Endothelial cell of umbilical vein (primary cell): ENCODE measurements at regions not wholly inside any gene's neighbourhood (a gene's known extent, or its start where the extent isn't known, plus 50 kb on each side); places are given as distances from the start of the nearest gene placed in this dataset.

Experiments
- BruUV-seq: library from RNA; stranded (reverse); fragments of 400-500 nt; replicated peaks from 2 replicates; lab custom pipeline; 2021; lab: Mats Ljungman, UMichigan
- CTCF ChIA-PET: fragments of 300-600, 350-600 bp; sonication (Branson Sonifier 250); formaldehyde crosslinking; loops from one replicate; lab custom pipeline; 2021; ENCODE audit warnings: antibody characterized with exemption, inconsistent platforms; lab: Charles Lee
- POLR2A ChIA-PET: fragments of 300-600, 350-600 bp; sonication (Branson Sonifier 250); formaldehyde crosslinking; loops from one replicate; lab custom pipeline; 2021; ENCODE audit warnings: antibody characterized with exemption, inconsistent platforms; lab: Charles Lee
- DNase-seq: peaks from one replicate; pipeline ENCODE4 v3.0.0-alpha.2; 2011; ENCODE audit warnings: low read depth, low spot score
- FAIRE-seq: peaks from 2 replicates; lab custom pipeline; 2011; peaks lifted over from hg19 to GRCh38; lab: Jason Lieb, UNC
- H2AFZ ChIP-seq: 2 replicates; pipeline ENCODE4 v1.6.0; 2012; ENCODE audit warnings: low read depth, low read length, control low read depth, inconsistent platforms
- H3K27ac ChIP-seq: 2 replicates; pipeline ENCODE4 v1.5.1; 2011; ENCODE audit warnings: low read depth, mild to moderate bottlenecking, control low read depth, low read length, moderate library complexity; ENCODE audit not compliant: insufficient read depth
- H3K27me3 ChIP-seq, 2 experiments: 2 replicates each; pipeline versions ENCODE4 v1.6.0 to v1.6.1; 2011; ENCODE audit warnings: low read length in 2 of 2, mixed read lengths in 1 of 2; ENCODE audit not compliant: control insufficient read depth in 2 of 2, insufficient read depth in 2 of 2
- H3K36me3 ChIP-seq, 2 experiments: 2 replicates in 1 of 2; 3 replicates in 1 of 2; pipeline ENCODE4 v1.5.1; 2011; ENCODE audit warnings: low read length in 2 of 2, mild to moderate bottlenecking in 1 of 2, moderate library complexity in 1 of 2; ENCODE audit not compliant: control insufficient read depth in 2 of 2, insufficient read depth in 2 of 2; ENCODE audit errors: extremely low read depth in 1 of 2
- H3K4me1 ChIP-seq: 3 replicates; pipeline ENCODE4 v1.5.1; 2011; ENCODE audit warnings: mild to moderate bottlenecking, low read length; ENCODE audit not compliant: control insufficient read depth, insufficient read depth; ENCODE audit errors: extremely low read depth
- H3K4me2 ChIP-seq: 2 replicates; pipeline ENCODE4 v1.6.1; 2011; ENCODE audit warnings: low read length, control low read depth, mixed read lengths; ENCODE audit not compliant: insufficient read depth
- H3K4me3 ChIP-seq, 3 experiments: fragments of 200-600 bp in 1 of 3; sonication (generic), shearing (Covaris generic) in 1 of 3; replicated peaks in 1 of 3; 2 replicates each; pipeline ENCODE4 v1.5.1; 2011 to 2016; ENCODE audit warnings: control low read depth in 3 of 3, low read length in 3 of 3, mild to moderate bottlenecking in 2 of 3, inconsistent platforms in 1 of 3, low read depth in 1 of 3, moderate library complexity in 1 of 3; ENCODE audit not compliant: insufficient read depth in 1 of 3
- H3K79me2 ChIP-seq: 2 replicates; pipeline ENCODE4 v1.6.0; 2012; ENCODE audit warnings: low read length, inconsistent platforms; ENCODE audit not compliant: control insufficient read depth, insufficient read depth
- H3K9ac ChIP-seq: replicated peaks from 2 replicates; pipeline ENCODE3; 2011; ENCODE audit warnings: low read length, control low read depth; ENCODE audit not compliant: insufficient read depth; ENCODE audit errors: extremely low read depth
- H3K9me1 ChIP-seq: replicated peaks from 3 replicates; pipeline ENCODE4 v1.6.0; 2011; ENCODE audit warnings: mild to moderate bottlenecking, low read length; ENCODE audit not compliant: control insufficient read depth, insufficient read depth; ENCODE audit errors: extremely low read depth
- H3K9me3 ChIP-seq: replicated peaks from 2 replicates; pipeline ENCODE4 v1.5.1; 2012; ENCODE audit warnings: low read length, inconsistent platforms; ENCODE audit not compliant: control insufficient read depth, insufficient read depth
- H4K20me1 ChIP-seq: replicated peaks from 2 replicates; pipeline ENCODE3; 2011; ENCODE audit warnings: mild to moderate bottlenecking, low read length; ENCODE audit not compliant: control insufficient read depth, insufficient read depth; ENCODE audit errors: extremely low read depth
- EZH2 ChIP-seq: IDR thresholded peaks from 2 replicates; pipeline ENCODE4 v1.6.1; 2012; ENCODE audit warnings: borderline replicate concordance, low read depth, mild to moderate bottlenecking, moderate library complexity, low read length, inconsistent platforms; ENCODE audit not compliant: severe bottlenecking
- FOS ChIP-seq: IDR thresholded peaks from 2 replicates; pipeline ENCODE4 v1.6.1; 2011; ENCODE audit warnings: mild to moderate bottlenecking, low read length, moderate library complexity, borderline replicate concordance; ENCODE audit not compliant: insufficient read depth
- GATA2 ChIP-seq: IDR thresholded peaks from 2 replicates; pipeline ENCODE4 v1.7.0; 2011; ENCODE audit warnings: low read depth, mild to moderate bottlenecking, moderate library complexity, mixed read lengths, low read length; ENCODE audit not compliant: insufficient read length, insufficient read depth
- JUN ChIP-seq: IDR thresholded peaks from 2 replicates; pipeline ENCODE4 v1.6.1; 2011; ENCODE audit warnings: borderline replicate concordance, low read depth; ENCODE audit not compliant: insufficient read length, insufficient read depth
- MYC ChIP-seq: IDR thresholded peaks from one replicate; pipeline ENCODE4 v1.6.1; 2011; ENCODE audit warnings: mild to moderate bottlenecking, low read depth, low read length
- POLR2A ChIP-seq: IDR thresholded peaks from 2 replicates; pipeline ENCODE4 v1.6.1; 2012; ENCODE audit warnings: low read depth, mild to moderate bottlenecking, control low read depth, low read length
- POLR2AphosphoS5 ChIP-seq: IDR thresholded peaks from 2 replicates; pipeline ENCODE4 v1.6.1; 2012; ENCODE audit warnings: low read depth, mild to moderate bottlenecking, control low read depth, low read length, moderate library complexity; ENCODE audit not compliant: insufficient read depth
- dilution Hi-C: fragments of 300-500 bp; cut with MboI; formaldehyde crosslinking; loops from one replicate; pipeline ENCODE4 v1.15.0; 2019; ENCODE audit warnings: low sequenced_read_pairs; ENCODE audit not compliant: extremely low pct_ligation_motif_present
- intact Hi-C: fragments of 100-400 bp; cut with micrococcal nuclease; formaldehyde crosslinking; loops from one replicate; pipeline ENCODE4 v1.10.0; 2022
- TF ChIP-seq, protein P1 (sequence below), 2 donors: IDR thresholded peaks; 1 replicate in 1 of 2; 2 replicates in 1 of 2; pipeline ENCODE4 v1.5.1; 2011; ENCODE audit warnings: low read length in 2 of 2, mild to moderate bottlenecking in 2 of 2, moderate library complexity in 2 of 2, control low read depth in 1 of 2, inconsistent platforms in 1 of 2, low read depth in 1 of 2; ENCODE audit not compliant: insufficient read depth in 1 of 2; ENCODE audit errors: extremely low read depth in 1 of 2
- TF ChIP-seq, protein P2 (sequence below): IDR thresholded peaks from 2 replicates; pipeline ENCODE4 v1.6.1; 2011; ENCODE audit not compliant: insufficient read depth, insufficient read length

DNA sequence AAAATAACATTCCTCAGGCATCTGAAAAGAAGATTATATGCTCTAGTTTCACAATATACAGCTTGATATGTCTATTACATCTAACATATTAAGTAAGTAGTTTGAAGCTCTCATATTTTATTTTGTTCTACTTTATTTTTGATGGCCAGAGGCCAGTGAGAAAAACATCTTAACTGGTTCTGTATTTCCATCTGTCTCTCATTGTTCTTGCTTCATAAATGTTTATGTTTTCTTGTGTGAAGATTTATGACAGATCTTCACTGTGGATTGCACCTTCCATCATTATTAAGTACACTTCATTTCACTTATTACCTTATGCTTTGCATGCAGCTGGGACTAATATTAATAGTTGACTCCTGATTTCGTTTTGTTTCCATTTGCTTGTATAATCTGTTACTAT lies 511.2 kb downstream of the TSN start:
- Histone ChIP-seq H3K9me1 (no peaks in the 10 kb centered on the region), H3K27me3 (no peaks in the 10 kb centered on the region), H4K20me1 (no peaks in the 10 kb centered on the region), H3K4me2 (no peak overlapping the region), H3K36me3 (no peaks in the 10 kb centered on the region), H3K27ac (no peak overlapping the region), H3K4me1 (no peaks in the 10 kb centered on the region), H3K9me3 (peaks cover 3% of the 10 kb centered on the region), H3K4me3 (no peak overlapping the region), H3K79me2 (no peaks in the 10 kb centered on the region), H2AFZ (no peak overlapping the region), H3K9ac (no peak overlapping the region)
- ChIA-PET CTCF (interaction anchor here (1.0 kb wide), 1 partner anchor 11 kb away, joined by 3 read pairs; no protein-coding TSS in a partner anchor), POLR2A (no interaction called here)
- no TSS peak for BruUV-seq
- FAIRE-seq (no peak), DNase-seq (no peak)
- TF ChIP-seq MYC (no peak), FOS (no peak), GATA2 (no peak), JUN (no peak), EZH2 (no peak), POLR2A (no peak), POLR2AphosphoS5 (no peak)
- TF ChIP-seq, protein P1, sequence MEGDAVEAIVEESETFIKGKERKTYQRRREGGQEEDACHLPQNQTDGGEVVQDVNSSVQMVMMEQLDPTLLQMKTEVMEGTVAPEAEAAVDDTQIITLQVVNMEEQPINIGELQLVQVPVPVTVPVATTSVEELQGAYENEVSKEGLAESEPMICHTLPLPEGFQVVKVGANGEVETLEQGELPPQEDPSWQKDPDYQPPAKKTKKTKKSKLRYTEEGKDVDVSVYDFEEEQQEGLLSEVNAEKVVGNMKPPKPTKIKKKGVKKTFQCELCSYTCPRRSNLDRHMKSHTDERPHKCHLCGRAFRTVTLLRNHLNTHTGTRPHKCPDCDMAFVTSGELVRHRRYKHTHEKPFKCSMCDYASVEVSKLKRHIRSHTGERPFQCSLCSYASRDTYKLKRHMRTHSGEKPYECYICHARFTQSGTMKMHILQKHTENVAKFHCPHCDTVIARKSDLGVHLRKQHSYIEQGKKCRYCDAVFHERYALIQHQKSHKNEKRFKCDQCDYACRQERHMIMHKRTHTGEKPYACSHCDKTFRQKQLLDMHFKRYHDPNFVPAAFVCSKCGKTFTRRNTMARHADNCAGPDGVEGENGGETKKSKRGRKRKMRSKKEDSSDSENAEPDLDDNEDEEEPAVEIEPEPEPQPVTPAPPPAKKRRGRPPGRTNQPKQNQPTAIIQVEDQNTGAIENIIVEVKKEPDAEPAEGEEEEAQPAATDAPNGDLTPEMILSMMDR (IDR thresholded peaks at IDR 0.05; ENCODE audit: extremely low read depth in 1 of 2, insufficient read depth in 1 of 2, low read depth in 1 of 2, low read length in 2 of 2): no peak
- TF ChIP-seq, protein P2, sequence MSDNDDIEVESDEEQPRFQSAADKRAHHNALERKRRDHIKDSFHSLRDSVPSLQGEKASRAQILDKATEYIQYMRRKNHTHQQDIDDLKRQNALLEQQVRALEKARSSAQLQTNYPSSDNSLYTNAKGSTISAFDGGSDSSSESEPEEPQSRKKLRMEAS: no peak
- intact Hi-C loops (no loop called here), dilution Hi-C loops (no loop called here)
